OCI-LY7 (cell line): ENCODE measurements at regions not wholly inside any gene's neighbourhood (a gene's known extent, or its start where the extent isn't known, plus 50 kb on each side); places are given as distances from the start of the nearest gene placed in this dataset.

Experiments used
- CTCF ChIP-seq: fragments of 200-600 bp; sonication (generic); conservative IDR thresholded peaks from 2 replicates; pipeline ENCODE4 v1.5.1; 2014; ENCODE audit warnings: mild to moderate bottlenecking, antibody characterized with exemption, low read length, moderate library complexity, mixed read lengths
- EZH2phosphoT487 ChIP-seq: fragments of 200-600 bp; sonication (generic); IDR thresholded peaks from 2 replicates; pipeline ENCODE4 v1.6.1; 2018; ENCODE audit warnings: low read depth, borderline replicate concordance, mild to moderate bottlenecking, mixed run types, antibody characterized with exemption, low read length, moderate library complexity, mixed read lengths

- TF ChIP-seq CTCF (no peak), EZH2phosphoT487 (no peak)
These were observed 321.3 kb downstream of the SIPA1L2 start for GRCh38 chr1:232308616-232309015.
